ENCODE measurements at regions not wholly inside any gene's neighbourhood (a gene's known extent, or its start where the extent isn't known, plus 50 kb on each side); places are given as distances from the start of the nearest gene placed in this dataset.

- no peak overlapping the region for H3K4me3 ChIP-seq (ENCODE audit: low read length)
- H3K9me3 ChIP-seq (ENCODE audit: low read length), result no peaks in the 10 kb centered on the region
Observed at GRCh38 chr10:107924458-107924857, 760.0 kb upstream of the SORCS1 start.

GRCh38 chr10:107919626-107920235, 755.2 kb upstream of the SORCS1 start:
- Histone ChIP-seq H3K27me3 (ENCODE audit: insufficient read depth, low read length) (peaks cover 19% of the 10 kb centered on the region), H3K36me3 (ENCODE audit: insufficient read depth, low read length) (no peaks in the 10 kb centered on the region), H3K9me3 (ENCODE audit: low read length) (no peaks in the 10 kb centered on the region), H2AFZ (ENCODE audit: low read depth, low read length) (no peak overlapping the region), H3K4me1 (ENCODE audit: insufficient read depth, low read length) (no peaks in the 10 kb centered on the region), H3K4me3 (ENCODE audit: low read length) (no peak overlapping the region)

More at GRCh38 chr10:107924458-107924857, 760.0 kb upstream of the SORCS1 start:
- no peak overlapping the region for H2AFZ ChIP-seq (ENCODE audit: low read depth, low read length)
- no peaks in the 10 kb centered on the region for H3K27me3 ChIP-seq (ENCODE audit: insufficient read depth, low read length)
- H3K4me1 ChIP-seq (ENCODE audit: insufficient read depth, low read length), result no peaks in the 10 kb centered on the region
- H3K36me3 ChIP-seq (ENCODE audit: insufficient read depth, low read length), result no peaks in the 10 kb centered on the region

GRCh38 chr10:107918171-107918570, 753.7 kb upstream of the SORCS1 start:
- Histone ChIP-seq H3K4me3 (ENCODE audit: low read length) (no peak overlapping the region), H3K9me3 (ENCODE audit: low read length) (no peaks in the 10 kb centered on the region), H3K4me1 (ENCODE audit: insufficient read depth, low read length) (no peaks in the 10 kb centered on the region), H3K36me3 (ENCODE audit: insufficient read depth, low read length) (no peaks in the 10 kb centered on the region), H3K27me3 (ENCODE audit: insufficient read depth, low read length) (peaks cover 33% of the 10 kb centered on the region), H2AFZ (ENCODE audit: low read depth, low read length) (no peak overlapping the region)

- H3K27me3 ChIP-seq (ENCODE audit: insufficient read depth, low read length), result peaks cover 39% of the 10 kb centered on the region
- H3K4me1 ChIP-seq (ENCODE audit: insufficient read depth, low read length), result no peaks in the 10 kb centered on the region
- no peaks in the 10 kb centered on the region for H3K9me3 ChIP-seq (ENCODE audit: low read length)
- H3K36me3 ChIP-seq (ENCODE audit: insufficient read depth, low read length), result no peaks in the 10 kb centered on the region
- H2AFZ ChIP-seq (ENCODE audit: low read depth, low read length), result peak overlapping the region; percentile 65
- no peak overlapping the region for H3K4me3 ChIP-seq (ENCODE audit: low read length)
Observed at GRCh38 chr10:107915215-107915610, 750.7 kb upstream of the SORCS1 start.

GRCh38 chr10:107914450-107915214, 750.1 kb upstream of the SORCS1 start:
- Histone ChIP-seq H2AFZ (ENCODE audit: low read depth, low read length) (peak overlapping the region; percentile 65), H3K9me3 (ENCODE audit: low read length) (no peaks in the 10 kb centered on the region), H3K4me1 (ENCODE audit: insufficient read depth, low read length) (no peaks in the 10 kb centered on the region), H3K27me3 (ENCODE audit: insufficient read depth, low read length) (peaks cover 39% of the 10 kb centered on the region), H3K36me3 (ENCODE audit: insufficient read depth, low read length) (no peaks in the 10 kb centered on the region), H3K4me3 (ENCODE audit: low read length) (no peak overlapping the region)

- no peak overlapping the region for H3K4me3 ChIP-seq (ENCODE audit: low read length)
- no peaks in the 10 kb centered on the region for H3K4me1 ChIP-seq (ENCODE audit: insufficient read depth, low read length)
- H3K27me3 ChIP-seq (ENCODE audit: insufficient read depth, low read length), result peaks cover 39% of the 10 kb centered on the region
- H3K36me3 ChIP-seq (ENCODE audit: insufficient read depth, low read length), result no peaks in the 10 kb centered on the region
- H3K9me3 ChIP-seq (ENCODE audit: low read length), result no peaks in the 10 kb centered on the region
- no peak overlapping the region for H2AFZ ChIP-seq (ENCODE audit: low read depth, low read length)
Observed at GRCh38 chr10:107913317-107914294, 749.1 kb upstream of the SORCS1 start.

- Histone ChIP-seq H3K9me3 (ENCODE audit: low read length) (no peaks in the 10 kb centered on the region), H3K27me3 (ENCODE audit: insufficient read depth, low read length) (no peaks in the 10 kb centered on the region), H3K4me1 (ENCODE audit: insufficient read depth, low read length) (no peaks in the 10 kb centered on the region), H3K36me3 (ENCODE audit: insufficient read depth, low read length) (no peaks in the 10 kb centered on the region), H2AFZ (ENCODE audit: low read depth, low read length) (no peak overlapping the region), H3K4me3 (ENCODE audit: low read length) (no peak overlapping the region)
Observed at GRCh38 chr10:107901076-107901475, 736.6 kb upstream of the SORCS1 start.

GRCh38 chr10:107900131-107900530, 735.6 kb upstream of the SORCS1 start:
- no peaks in the 10 kb centered on the region for H3K4me1 ChIP-seq (ENCODE audit: insufficient read depth, low read length)
- H3K4me3 ChIP-seq (ENCODE audit: low read length), result no peak overlapping the region
- no peaks in the 10 kb centered on the region for H3K36me3 ChIP-seq (ENCODE audit: insufficient read depth, low read length)
- no peaks in the 10 kb centered on the region for H3K9me3 ChIP-seq (ENCODE audit: low read length)
- H3K27me3 ChIP-seq (ENCODE audit: insufficient read depth, low read length), result no peaks in the 10 kb centered on the region
- no peak overlapping the region for H2AFZ ChIP-seq (ENCODE audit: low read depth, low read length)

GRCh38 chr10:107899502-107900062, 735.1 kb upstream of the SORCS1 start:
- H3K4me3 ChIP-seq (ENCODE audit: low read length), result no peak overlapping the region
- H3K27me3 ChIP-seq (ENCODE audit: insufficient read depth, low read length), result no peaks in the 10 kb centered on the region
- no peaks in the 10 kb centered on the region for H3K36me3 ChIP-seq (ENCODE audit: insufficient read depth, low read length)
- no peaks in the 10 kb centered on the region for H3K4me1 ChIP-seq (ENCODE audit: insufficient read depth, low read length)
- no peak overlapping the region for H2AFZ ChIP-seq (ENCODE audit: low read depth, low read length)
- H3K9me3 ChIP-seq (ENCODE audit: low read length), result no peaks in the 10 kb centered on the region

- Histone ChIP-seq H3K4me1 (ENCODE audit: insufficient read depth, low read length) (no peaks in the 10 kb centered on the region), H3K4me3 (ENCODE audit: low read length) (no peak overlapping the region), H3K9me3 (ENCODE audit: low read length) (no peaks in the 10 kb centered on the region), H3K27me3 (ENCODE audit: insufficient read depth, low read length) (no peaks in the 10 kb centered on the region), H2AFZ (ENCODE audit: low read depth, low read length) (no peak overlapping the region), H3K36me3 (ENCODE audit: insufficient read depth, low read length) (no peaks in the 10 kb centered on the region)
Observed at GRCh38 chr10:107899075-107899474, 734.6 kb upstream of the SORCS1 start.

GRCh38 chr10:107898392-107898791, 733.9 kb upstream of the SORCS1 start:
- H2AFZ ChIP-seq (ENCODE audit: low read depth, low read length), result no peak overlapping the region
- H3K4me3 ChIP-seq (ENCODE audit: low read length), result no peak overlapping the region
- no peaks in the 10 kb centered on the region for H3K9me3 ChIP-seq (ENCODE audit: low read length)
- H3K4me1 ChIP-seq (ENCODE audit: insufficient read depth, low read length), result no peaks in the 10 kb centered on the region
- H3K27me3 ChIP-seq (ENCODE audit: insufficient read depth, low read length), result no peaks in the 10 kb centered on the region
- H3K36me3 ChIP-seq (ENCODE audit: insufficient read depth, low read length), result no peaks in the 10 kb centered on the region

GRCh38 chr10:107894516-107894915, 730.0 kb upstream of the SORCS1 start:
- Histone ChIP-seq H3K36me3 (ENCODE audit: insufficient read depth, low read length) (no peaks in the 10 kb centered on the region), H3K27me3 (ENCODE audit: insufficient read depth, low read length) (no peaks in the 10 kb centered on the region), H3K4me1 (ENCODE audit: insufficient read depth, low read length) (no peaks in the 10 kb centered on the region), H3K4me3 (ENCODE audit: low read length) (no peak overlapping the region), H3K9me3 (ENCODE audit: low read length) (no peaks in the 10 kb centered on the region), H2AFZ (ENCODE audit: low read depth, low read length) (no peak overlapping the region)

- H3K4me3 ChIP-seq (ENCODE audit: low read length), result no peak overlapping the region
- H2AFZ ChIP-seq (ENCODE audit: low read depth, low read length), result no peak overlapping the region
- no peaks in the 10 kb centered on the region for H3K4me1 ChIP-seq (ENCODE audit: insufficient read depth, low read length)
- H3K9me3 ChIP-seq (ENCODE audit: low read length), result no peaks in the 10 kb centered on the region
- no peaks in the 10 kb centered on the region for H3K36me3 ChIP-seq (ENCODE audit: insufficient read depth, low read length)
- no peaks in the 10 kb centered on the region for H3K27me3 ChIP-seq (ENCODE audit: insufficient read depth, low read length)
Observed at GRCh38 chr10:107889105-107889504, 724.6 kb upstream of the SORCS1 start.
